BJ (cell line): ENCODE measurements at regions not wholly inside any gene's neighbourhood (a gene's known extent, or its start where the extent isn't known, plus 50 kb on each side); places are given as distances from the start of the nearest gene placed in this dataset.

Experiments used
- CTCF ChIA-PET: fragments of 350-600 bp; formaldehyde crosslinking; extraction: SDS; loops from one replicate; lab custom pipeline; 2021; ENCODE audit warnings: antibody characterized with exemption, inconsistent platforms; lab: Yijun Ruan, JAX
- POLR2A ChIA-PET: fragments of 300-600 bp; sonication (Branson Sonifier 250); formaldehyde crosslinking; extraction: SDS; loops from one replicate; lab custom pipeline; 2021; ENCODE audit warnings: antibody characterized with exemption; lab: Charles Lee
- DNase-seq: peaks from one replicate; pipeline ENCODE4 v3.0.0-alpha.2; 2011; ENCODE audit warnings: low read depth
- H3K27me3 ChIP-seq: 2 replicates; pipeline ENCODE4 v1.6.0; 2011; ENCODE audit warnings: low read length; ENCODE audit not compliant: control insufficient read depth, insufficient read depth
- H3K36me3 ChIP-seq: 2 replicates; pipeline ENCODE4 v1.5.1; 2011; ENCODE audit warnings: low read length; ENCODE audit not compliant: control insufficient read depth, insufficient read depth
- H3K4me3 ChIP-seq: 2 replicates; pipeline ENCODE4 v1.5.1; 2011; ENCODE audit warnings: low read depth, mild to moderate bottlenecking, control low read depth, low read length
- TF ChIP-seq, protein P1 (sequence below): IDR thresholded peaks from 2 replicates; pipeline ENCODE4 v1.5.1; 2011; ENCODE audit warnings: low read depth, mild to moderate bottlenecking, control low read depth, inconsistent platforms, low read length, moderate library complexity; ENCODE audit not compliant: insufficient read depth

DNA sequence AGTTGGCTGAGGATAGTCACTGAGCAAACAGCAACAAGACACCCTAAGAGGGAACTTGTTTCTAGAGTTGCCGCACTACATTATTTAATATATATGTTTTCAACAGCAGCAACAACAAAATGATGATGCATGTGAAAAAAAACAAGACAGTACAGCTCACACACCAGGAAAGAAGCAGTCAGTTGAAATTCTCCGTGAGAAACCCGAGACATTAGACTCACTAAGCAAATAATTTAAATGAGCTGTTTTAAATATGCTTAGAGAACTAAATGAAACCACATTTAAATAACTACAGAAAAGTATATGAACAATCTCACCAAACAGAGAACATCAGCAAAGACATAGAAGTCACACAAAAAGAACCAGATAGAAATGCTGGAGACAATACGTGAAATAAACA, 426.3 kb upstream of the PFKP start:
- H3K36me3 ChIP-seq: no peaks in the 10 kb centered on the region

DNA sequence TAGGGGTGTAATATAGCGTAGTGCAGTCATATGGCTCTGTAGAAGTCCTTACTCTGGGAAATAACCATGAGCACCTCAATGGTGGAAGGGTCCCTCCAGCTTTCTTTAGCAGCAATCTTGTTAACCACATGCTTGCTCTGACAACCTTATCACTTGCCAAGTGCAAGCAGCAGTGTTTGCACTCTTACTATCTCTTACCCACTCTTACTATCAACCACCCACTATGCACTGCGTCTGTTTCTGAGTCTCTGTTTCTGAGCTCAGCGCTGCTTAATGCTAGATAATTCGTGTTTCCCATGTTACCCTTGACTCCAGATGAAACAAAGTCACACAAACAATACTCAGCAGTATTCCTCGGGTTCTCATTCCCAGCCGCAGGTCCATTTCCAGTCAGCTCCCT, 433.7 kb upstream of the PFKP start:
- TF ChIP-seq, protein P1, sequence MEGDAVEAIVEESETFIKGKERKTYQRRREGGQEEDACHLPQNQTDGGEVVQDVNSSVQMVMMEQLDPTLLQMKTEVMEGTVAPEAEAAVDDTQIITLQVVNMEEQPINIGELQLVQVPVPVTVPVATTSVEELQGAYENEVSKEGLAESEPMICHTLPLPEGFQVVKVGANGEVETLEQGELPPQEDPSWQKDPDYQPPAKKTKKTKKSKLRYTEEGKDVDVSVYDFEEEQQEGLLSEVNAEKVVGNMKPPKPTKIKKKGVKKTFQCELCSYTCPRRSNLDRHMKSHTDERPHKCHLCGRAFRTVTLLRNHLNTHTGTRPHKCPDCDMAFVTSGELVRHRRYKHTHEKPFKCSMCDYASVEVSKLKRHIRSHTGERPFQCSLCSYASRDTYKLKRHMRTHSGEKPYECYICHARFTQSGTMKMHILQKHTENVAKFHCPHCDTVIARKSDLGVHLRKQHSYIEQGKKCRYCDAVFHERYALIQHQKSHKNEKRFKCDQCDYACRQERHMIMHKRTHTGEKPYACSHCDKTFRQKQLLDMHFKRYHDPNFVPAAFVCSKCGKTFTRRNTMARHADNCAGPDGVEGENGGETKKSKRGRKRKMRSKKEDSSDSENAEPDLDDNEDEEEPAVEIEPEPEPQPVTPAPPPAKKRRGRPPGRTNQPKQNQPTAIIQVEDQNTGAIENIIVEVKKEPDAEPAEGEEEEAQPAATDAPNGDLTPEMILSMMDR: no peak
- ChIA-PET POLR2A (no interaction called here), CTCF (no interaction called here)
- H3K4me3 ChIP-seq: no peak overlapping the region
- no peaks in the 10 kb centered on the region for H3K27me3 ChIP-seq
- DNase-seq: no peak
- H3K36me3 ChIP-seq: no peaks in the 10 kb centered on the region

More for the DNA sequence above, 426.3 kb upstream of the PFKP start:
- Histone ChIP-seq H3K4me3 (no peak overlapping the region), H3K27me3 (no peaks in the 10 kb centered on the region)
- DNase-seq: no peak
- TF ChIP-seq, protein P1: no peak
- POLR2A ChIA-PET: no interaction called here
- CTCF ChIA-PET: no interaction called here

DNA sequence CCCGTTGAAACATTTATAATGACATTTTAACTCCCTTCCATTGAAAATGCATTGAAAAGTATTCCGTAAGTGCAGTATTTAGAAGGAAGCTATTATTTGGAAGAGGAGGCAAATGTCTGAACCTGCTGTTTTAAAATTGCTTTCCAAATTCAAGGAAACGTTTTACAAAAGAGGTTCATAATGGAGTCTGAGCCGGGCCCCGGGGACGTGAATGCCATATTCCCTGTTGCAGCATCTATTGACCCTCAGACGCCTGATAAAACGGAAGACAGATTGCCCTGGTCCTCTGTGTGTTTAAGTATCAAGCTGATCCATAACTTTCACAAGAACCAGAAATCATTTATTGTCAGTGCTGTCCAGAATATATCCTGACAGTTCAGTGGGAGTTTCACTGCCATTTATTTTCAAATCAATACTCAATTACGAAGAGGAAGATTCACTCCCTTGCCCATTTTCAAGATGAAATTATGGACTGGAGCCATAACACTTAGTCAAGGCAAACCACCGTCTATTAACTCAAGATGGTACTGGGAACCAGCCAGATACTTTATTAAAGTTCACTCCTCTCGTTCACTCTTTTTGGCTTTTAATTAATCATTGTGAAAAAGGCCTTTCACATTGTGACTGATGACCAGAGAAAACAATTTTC, 435.7 kb upstream of the PFKP start:
- TF ChIP-seq, protein P1: no peak
- Histone ChIP-seq H3K27me3 (no peaks in the 10 kb centered on the region), H3K36me3 (no peaks in the 10 kb centered on the region), H3K4me3 (no peak overlapping the region)
- ChIA-PET CTCF (no interaction called here), POLR2A (no interaction called here)
- DNase-seq: no peak

DNA sequence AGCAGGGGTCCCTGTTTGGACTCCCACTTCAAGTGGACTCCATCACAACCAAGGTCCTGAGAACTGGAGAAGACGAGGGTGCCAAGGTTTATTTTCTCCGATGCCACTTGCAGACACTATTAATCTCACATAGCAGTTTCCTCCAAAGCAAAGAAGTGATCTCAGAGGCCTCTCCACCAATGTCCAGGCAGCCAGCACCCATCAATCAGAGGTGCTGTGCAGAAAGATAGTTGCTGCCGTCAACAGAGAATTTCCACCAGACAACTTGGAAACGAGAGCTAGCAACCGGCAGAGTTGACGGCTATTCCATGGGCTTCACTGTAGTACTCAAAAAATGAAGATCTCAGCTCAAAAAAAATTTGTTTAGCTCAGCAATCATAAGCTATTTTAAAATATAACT, 438.6 kb upstream of the PFKP start:
- Histone ChIP-seq H3K27me3 (no peaks in the 10 kb centered on the region), H3K36me3 (no peaks in the 10 kb centered on the region), H3K4me3 (no peak overlapping the region)
- DNase-seq: no peak
- ChIA-PET POLR2A (no interaction called here), CTCF (no interaction called here)
- TF ChIP-seq, protein P1: no peak

DNA sequence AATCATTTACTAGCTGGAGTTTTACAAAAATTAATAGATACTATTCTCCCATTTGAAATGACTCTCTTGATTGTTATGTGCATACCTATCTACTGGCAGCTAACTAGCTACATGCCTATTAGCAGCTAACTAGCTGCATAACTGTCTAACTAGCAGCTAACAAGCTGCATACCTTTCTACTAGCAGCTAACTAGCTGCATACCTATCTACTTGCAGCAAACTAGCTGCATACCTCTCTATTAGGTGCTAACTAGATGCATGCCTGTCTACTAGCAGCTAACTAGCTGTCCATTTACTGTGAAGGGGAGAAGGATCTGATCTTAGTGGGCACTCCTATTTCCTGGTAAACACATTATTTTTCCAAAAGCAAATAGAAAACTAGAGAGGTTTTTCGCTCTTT, 439.4 kb upstream of the PFKP start:
- ChIA-PET CTCF (no interaction called here), POLR2A (no interaction called here)
- TF ChIP-seq, protein P1: no peak
- H3K4me3 ChIP-seq: no peak overlapping the region
- DNase-seq: no peak
- no peaks in the 10 kb centered on the region for H3K27me3 ChIP-seq
- H3K36me3 ChIP-seq: no peaks in the 10 kb centered on the region
